Adrenal gland (tissue), 9 donors: ENCODE measurements at regions not wholly inside any gene's neighbourhood (a gene's known extent, or its start where the extent isn't known, plus 50 kb on each side); places are given as distances from the start of the nearest gene placed in this dataset.

ENCODE experiments used
- DNase-seq, 7 donors: peaks; one replicate each; pipeline ENCODE4 v3.0.0-alpha.2; 2019 to 2020
- H3K27ac ChIP-seq, 5 donors: fragments of 200-600 bp; sonication (generic) in 4 of 5; 1 replicate in 3 of 5; 2 replicates in 2 of 5; pipeline versions ENCODE4 v1.5.1 to v1.8.0; 2016 to 2020; ENCODE audit warnings: mild to moderate bottlenecking in 1 of 5
- H3K27me3 ChIP-seq: fragments of 200-600 bp; 2 replicates; pipeline ENCODE4 v1.8.0; 2021
- H3K36me3 ChIP-seq, 2 donors: fragments of 200-600 bp; replicated peaks in 1 of 2; 1 replicate in 1 of 2; 2 replicates in 1 of 2; pipeline versions ENCODE4 v1.5.1 to v1.8.0; 2018 to 2022
- H3K4me1 ChIP-seq, 2 donors: fragments of 200-600 bp; replicated peaks in 1 of 2; 1 replicate in 1 of 2; 2 replicates in 1 of 2; pipeline versions ENCODE4 v1.5.1 to v1.8.0; 2018 to 2021
- H3K4me3 ChIP-seq, 4 donors: fragments of 200-600 bp; sonication (generic) in 3 of 4; one replicate each; pipeline ENCODE4 v1.5.1; 2016 to 2018
- H3K9me3 ChIP-seq, 3 donors: fragments of 200-600 bp; sonication (generic) in 1 of 3; replicated peaks in 1 of 3; 1 replicate in 2 of 3; 2 replicates in 1 of 3; pipeline versions ENCODE4 v1.5.1 to v1.8.0; 2016 to 2021
- CTCF ChIP-seq, 6 experiments: fragments of 450-650 bp in 4 of 6; fragments of 200-600 bp in 2 of 6; sonication (generic) in 1 of 6; IDR thresholded peaks; 1 replicate in 5 of 6; 2 replicates in 1 of 6; pipeline versions ENCODE4 v1.5.1 to v1.8.0; 2016 to 2021; ENCODE audit warnings: antibody characterized with exemption in 6 of 6, mild to moderate bottlenecking in 2 of 6, moderate library complexity in 1 of 6
- POLR2A ChIP-seq, 2 donors: fragments of 450-650 bp; IDR thresholded peaks; one replicate each; pipeline ENCODE4 v1.6.1; 2017; ENCODE audit warnings: antibody characterized with exemption in 2 of 2, mild to moderate bottlenecking in 2 of 2, moderate library complexity in 1 of 2
- WGBS, 4 donors: extraction: QIAGEN DNeasy Blood & Tissue Kit in 2 of 4; methylation state at CpG; one replicate each; pipeline versions ENCODE4 v1.1.5 to v1.1.7; 2013 to 2017; 5-methylcytosine and 5-hydroxymethylcytosine counted together
- intact Hi-C, 2 donors: fragments of 100-400 bp; cut with DNase I; formaldehyde crosslinking; loops; one replicate each; pipeline versions ENCODE4 v1.14.1 to v1.15.0; 2022 to 2023
- donor health status: healthy with polysubstance abuse.
- donor health status: Bipolar disorder and iron deficiency.
- donor health status: DM: yes; HTN: yes; CAD: no.
- donor health status: DM: no; HTN: no; CAD: no.
- donor health status: DM: no; HTN: no; CAD: no.

DNA sequence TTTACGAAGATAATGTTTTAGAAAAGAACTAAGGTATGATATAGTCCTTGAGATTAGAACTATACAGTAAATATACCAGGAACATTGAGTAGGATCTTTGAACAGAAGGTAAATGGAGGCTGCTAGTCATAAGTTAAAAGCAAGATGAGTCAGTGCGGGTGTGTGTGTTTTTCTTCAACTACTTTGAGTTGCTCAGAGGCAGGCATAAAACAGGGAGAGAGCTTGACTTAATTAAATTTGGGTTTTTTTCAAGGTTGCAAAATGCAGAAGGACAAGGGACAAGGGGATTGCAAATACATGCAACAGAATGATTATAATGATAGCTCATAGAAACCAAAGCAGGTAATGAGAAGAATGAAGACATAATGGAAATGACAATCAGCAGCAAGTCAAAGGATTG, 815.1 kb downstream of the NCAM2 start:
- Histone ChIP-seq H3K4me1 (no peaks in the 10 kb centered on the region), H3K27ac (no peak overlapping the region), H3K9me3 (no peaks in the 10 kb centered on the region), H3K36me3 (no peaks in the 10 kb centered on the region), H3K4me3 (no peak overlapping the region), H3K27me3 (no peaks in the 10 kb centered on the region)
- WGBS, 4 donors = 85 to 91% (median 86%) methylated on average over 2 of the region's 2 CpGs
- DNase-seq = no peak
- TF ChIP-seq CTCF (IDR thresholded peaks at IDR 0.05) = no peak
- TF ChIP-seq POLR2A (IDR thresholded peaks at IDR 0.05) = no peak
- intact Hi-C loops = no loop called here

DNA sequence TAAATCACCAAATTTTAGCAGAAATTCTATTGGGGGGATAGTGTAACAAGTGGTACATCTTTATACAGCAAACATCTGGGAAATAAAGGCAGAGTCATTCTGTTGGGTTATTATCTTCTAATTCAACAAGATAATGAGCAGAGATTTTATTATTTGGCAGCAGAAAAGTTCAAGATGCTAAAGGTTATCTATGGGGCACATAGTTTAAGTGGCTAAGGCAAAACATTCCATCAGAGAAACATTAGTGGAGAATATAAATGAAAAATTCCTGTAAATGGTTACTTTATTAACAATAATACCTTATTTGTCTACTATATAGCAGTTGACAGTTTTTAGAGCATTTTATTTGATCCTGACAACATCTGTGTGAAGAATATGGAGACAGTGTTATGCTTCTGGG, 815.7 kb downstream of the NCAM2 start:
- DNase-seq = no peak
- TF ChIP-seq CTCF (IDR thresholded peaks at IDR 0.05) (no peak), POLR2A (IDR thresholded peaks at IDR 0.05) (no peak)

DNA sequence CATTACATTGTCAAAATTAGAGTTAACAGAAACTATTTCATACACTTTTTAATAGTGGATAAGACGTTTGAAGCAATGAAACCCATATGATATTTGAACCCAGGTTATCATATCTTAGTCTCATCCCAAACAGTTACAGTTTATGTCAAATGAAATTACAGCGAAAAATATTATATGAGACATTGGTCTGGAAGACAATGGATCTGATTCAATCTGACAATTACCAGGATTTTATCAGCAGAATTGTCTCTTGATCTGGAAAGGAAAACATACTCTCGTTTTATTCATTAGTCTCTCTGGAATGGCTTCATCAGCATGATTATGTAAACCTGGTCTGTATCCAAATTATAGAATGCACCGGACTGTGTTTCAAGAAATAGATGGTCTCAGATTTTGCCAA, 818.6 kb downstream of the NCAM2 start:
- intact Hi-C loops = no loop called here
- Histone ChIP-seq H3K27ac (no peak overlapping the region), H3K4me3 (no peak overlapping the region), H3K4me1 (no peaks in the 10 kb centered on the region), H3K9me3 (no peaks in the 10 kb centered on the region), H3K36me3 (no peaks in the 10 kb centered on the region), H3K27me3 (no peaks in the 10 kb centered on the region)
- 49 to 56% (median 54%) methylated on average over 4 of the region's 4 CpGs for WGBS, 4 donors
- no peak for DNase-seq
- TF ChIP-seq POLR2A (IDR thresholded peaks at IDR 0.05) = no peak
- no peak for TF ChIP-seq CTCF (IDR thresholded peaks at IDR 0.05)

More for the DNA sequence above, 815.7 kb downstream of the NCAM2 start:
- no peaks in the 10 kb centered on the region for H3K27me3 ChIP-seq
- no peaks in the 10 kb centered on the region for H3K4me1 ChIP-seq
- H3K27ac ChIP-seq = no peak overlapping the region
- H3K9me3 ChIP-seq = no peaks in the 10 kb centered on the region
- intact Hi-C loops = no loop called here
- no peaks in the 10 kb centered on the region for H3K36me3 ChIP-seq
- H3K4me3 ChIP-seq = no peak overlapping the region

- DNase-seq = no peak
- Histone ChIP-seq H3K36me3 (no peaks in the 10 kb centered on the region), H3K4me3 (no peak overlapping the region), H3K27ac (no peak overlapping the region), H3K4me1 (no peaks in the 10 kb centered on the region), H3K9me3 (no peaks in the 10 kb centered on the region), H3K27me3 (no peaks in the 10 kb centered on the region)
- 76 to 94% (median 82%) methylated on average over 2 of the region's 2 CpGs for WGBS, 4 donors
- TF ChIP-seq CTCF (IDR thresholded peaks at IDR 0.05) (no peak), POLR2A (IDR thresholded peaks at IDR 0.05) (no peak)
- intact Hi-C loops = no loop called here
These were observed 820.7 kb downstream of the NCAM2 start for GRCh38 chr21:21818898-21819297.
